IMR-90 (cell line): ENCODE measurements at regions not wholly inside any gene's neighbourhood (a gene's known extent, or its start where the extent isn't known, plus 50 kb on each side); places are given as distances from the start of the nearest gene placed in this dataset.

ENCODE experiments used
- ATAC-seq: fragments of 200-7000 bp; cut with Tn5 transposase; 2 replicates; pipeline ENCODE4 v1.9.1; 2020; ENCODE audit warnings: low read depth, mild to moderate bottlenecking, moderate library complexity
- BruUV-seq: library from RNA; stranded (reverse); fragments of 400-500 nt; replicated peaks from 2 replicates; lab custom pipeline; 2021; lab: Mats Ljungman, UMichigan
- CTCF ChIA-PET: fragments of 300-600 bp; formaldehyde crosslinking; extraction: SDS; loops from one replicate; lab custom pipeline; 2021; ENCODE audit warnings: antibody characterized with exemption; lab: Yijun Ruan, JAX
- POLR2A ChIA-PET: fragments of 300-600 bp; sonication (Branson Sonifier 250); formaldehyde crosslinking; loops from one replicate; lab custom pipeline; 2022; ENCODE audit warnings: antibody characterized with exemption; ENCODE audit not compliant: unreplicated experiment; lab: Charles Lee
- DNase-seq: peaks from one replicate; pipeline ENCODE4 v3.0.0; 2013
- H2AFZ ChIP-seq: replicated peaks from 2 replicates; pipeline ENCODE3; 2013; ENCODE audit warnings: low read length, mild to moderate bottlenecking; ENCODE audit not compliant: poor library complexity
- H2AK5ac ChIP-seq: 2 replicates; pipeline ENCODE4 v1.6.1; 2013; ENCODE audit warnings: low read depth, low read length, inconsistent platforms
- H2AK9ac ChIP-seq: replicated peaks from 2 replicates; pipeline ENCODE3; 2013; ENCODE audit warnings: mild to moderate bottlenecking, low read depth, low read length, moderate library complexity; ENCODE audit not compliant: poor library complexity
- H2BK120ac ChIP-seq: 2 replicates; pipeline ENCODE4 v1.6.1; 2013; ENCODE audit warnings: low read depth, low read length, inconsistent platforms
- H2BK15ac ChIP-seq: 3 replicates; pipeline ENCODE4 v1.6.1; 2013; ENCODE audit warnings: low read depth, low read length, inconsistent platforms
- H2BK20ac ChIP-seq: 2 replicates; pipeline ENCODE4 v1.6.1; 2013; ENCODE audit warnings: low read depth, mild to moderate bottlenecking, inconsistent platforms, low read length, moderate library complexity
- H2BK5ac ChIP-seq: 2 replicates; pipeline ENCODE4 v1.6.1; 2013; ENCODE audit warnings: mild to moderate bottlenecking, low read depth, low read length, inconsistent platforms; ENCODE audit not compliant: poor library complexity, severe bottlenecking
- H3K14ac ChIP-seq: replicated peaks from 2 replicates; pipeline ENCODE4 v1.6.1; 2013; ENCODE audit warnings: low read depth, low read length, inconsistent platforms
- H3K18ac ChIP-seq: 2 replicates; pipeline ENCODE4 v1.6.1; 2013; ENCODE audit warnings: low read depth, low read length, control low read depth
- H3K23ac ChIP-seq: 2 replicates; pipeline ENCODE4 v1.6.1; 2013; ENCODE audit warnings: low read depth, low read length, inconsistent platforms
- H3K27ac ChIP-seq: 2 replicates; pipeline ENCODE4 v1.5.1; 2013; ENCODE audit warnings: mild to moderate bottlenecking, control low read depth, low read length; ENCODE audit not compliant: insufficient read depth
- H3K27me3 ChIP-seq: 2 replicates; pipeline ENCODE4 v1.6.1; 2013; ENCODE audit warnings: low read length; ENCODE audit not compliant: control insufficient read depth, insufficient read depth
- H3K36me3 ChIP-seq: 2 replicates; pipeline ENCODE4 v1.6.1; 2013; ENCODE audit warnings: low read length, mixed read lengths; ENCODE audit not compliant: control insufficient read depth, insufficient read depth
- H3K4ac ChIP-seq: 2 replicates; pipeline ENCODE4 v1.6.1; 2013; ENCODE audit warnings: low read depth, low read length, inconsistent platforms
- H3K4me1 ChIP-seq: 2 replicates; pipeline ENCODE4 v1.6.1; 2013; ENCODE audit warnings: low read length, mixed read lengths; ENCODE audit not compliant: control insufficient read depth, insufficient read depth
- H3K4me2 ChIP-seq: 2 replicates; pipeline ENCODE4 v1.6.1; 2013; ENCODE audit warnings: low read depth, mild to moderate bottlenecking, control low read depth, low read length, moderate library complexity
- H3K4me3 ChIP-seq: 2 replicates; pipeline ENCODE4 v1.5.1; 2013; ENCODE audit warnings: low read depth, mild to moderate bottlenecking, control low read depth, low read length, moderate library complexity; ENCODE audit not compliant: insufficient read depth
- H3K56ac ChIP-seq: 2 replicates; pipeline ENCODE4 v1.6.1; 2013; ENCODE audit warnings: low read length, inconsistent platforms; ENCODE audit not compliant: insufficient read depth; ENCODE audit errors: extremely low read depth
- H3K79me1 ChIP-seq, 2 experiments: 2 replicates each; pipeline ENCODE4 v1.6.1; 2013; ENCODE audit warnings: low read length in 2 of 2, inconsistent platforms in 1 of 2, low read depth in 1 of 2
- H3K9ac ChIP-seq: 2 replicates; pipeline ENCODE4 v1.6.1; 2013; ENCODE audit warnings: low read depth, low read length, control low read depth
- H3K9me1 ChIP-seq: 2 replicates; pipeline ENCODE4 v1.6.1; 2013; ENCODE audit warnings: low read length, inconsistent platforms; ENCODE audit not compliant: insufficient read depth
- H3K9me3 ChIP-seq: 2 replicates; pipeline ENCODE4 v1.6.1; 2013; ENCODE audit warnings: low read length; ENCODE audit not compliant: control insufficient read depth, insufficient read depth
- H4K20me1 ChIP-seq: 2 replicates; pipeline ENCODE4 v1.6.1; 2013; ENCODE audit warnings: low read length, inconsistent platforms; ENCODE audit not compliant: insufficient read depth
- H4K5ac ChIP-seq: 2 replicates; pipeline ENCODE4 v1.6.1; 2013; ENCODE audit warnings: mild to moderate bottlenecking, low read depth, low read length, control low read depth
- H4K8ac ChIP-seq, 2 experiments: 2 replicates each; pipeline ENCODE4 v1.6.1; 2013; ENCODE audit warnings: low read depth in 2 of 2, low read length in 2 of 2, control low read depth in 1 of 2, inconsistent platforms in 1 of 2
- H4K91ac ChIP-seq: 2 replicates; pipeline ENCODE4 v1.6.1; 2013; ENCODE audit warnings: low read depth, low read length, inconsistent platforms; ENCODE audit not compliant: insufficient read depth
- BHLHE40 ChIP-seq: fragments of 150-350 bp; IDR thresholded peaks from 2 replicates; pipeline ENCODE4 v1.6.1; 2016; ENCODE audit warnings: mild to moderate bottlenecking, low read depth, low read length
- CHD1 ChIP-seq: IDR thresholded peaks from 2 replicates; pipeline ENCODE4 v1.6.1; 2012; ENCODE audit warnings: low read depth, low read length, improper control_type of control experiment
- FOS ChIP-seq: fragments of 150-350 bp; IDR thresholded peaks from 2 replicates; pipeline ENCODE4 v1.6.1; 2016; ENCODE audit warnings: low read depth, low read length
- MAFK ChIP-seq: IDR thresholded peaks from 2 replicates; pipeline ENCODE4 v1.6.1; 2012; ENCODE audit warnings: low read depth, low read length, improper control_type of control experiment
- MAZ ChIP-seq: IDR thresholded peaks from 2 replicates; pipeline ENCODE4 v1.6.1; 2012; ENCODE audit warnings: low read depth, mild to moderate bottlenecking, low read length, improper control_type of control experiment, moderate library complexity, borderline replicate concordance
- MXI1 ChIP-seq: IDR thresholded peaks from 2 replicates; pipeline ENCODE4 v1.6.1; 2012; ENCODE audit warnings: low read depth, mild to moderate bottlenecking, low read length, moderate library complexity, borderline replicate concordance
- NFE2L2 ChIP-seq: fragments of 150-350 bp; IDR thresholded peaks from 2 replicates; pipeline ENCODE4 v1.6.1; 2016; ENCODE audit warnings: low read depth, mild to moderate bottlenecking, low read length
- POLR2A ChIP-seq: IDR thresholded peaks from 2 replicates; pipeline ENCODE4 v1.6.1; 2012; ENCODE audit warnings: mild to moderate bottlenecking, low read depth, low read length
- RAD21 ChIP-seq: IDR thresholded peaks from 2 replicates; pipeline ENCODE4 v1.6.1; 2012; ENCODE audit warnings: low read length, improper control_type of control experiment
- RCOR1 ChIP-seq: IDR thresholded peaks from 2 replicates; pipeline ENCODE4 v1.6.1; 2012; ENCODE audit warnings: mild to moderate bottlenecking, low read length, improper control_type of control experiment; ENCODE audit not compliant: insufficient replicate concordance
- dilution Hi-C: fragments of 300-500 bp; cut with HindIII; formaldehyde crosslinking; loops from one replicate; pipeline ENCODE4 v1.14.3; 2018; ENCODE audit warnings: low sequenced_read_pairs; ENCODE audit not compliant: unreplicated experiment
- in situ Hi-C: fragments of 300-500 bp; cut with MboI; formaldehyde crosslinking; loops from 3 replicates; pipeline ENCODE4 v1.14.3; 2019; ENCODE audit warnings: low sequenced_read_pairs, inconsistent platforms, mixed read lengths
- intact Hi-C: fragments of 100-400 bp; cut with micrococcal nuclease; formaldehyde crosslinking; loops from 2 replicates; pipeline ENCODE4 v1.10.0; 2022
- TF ChIP-seq, protein P1 (sequence below): fragments of 150-350 bp; IDR thresholded peaks from 2 replicates; pipeline ENCODE4 v1.6.1; 2016; ENCODE audit warnings: low read depth, mild to moderate bottlenecking, low read length, moderate library complexity, borderline replicate concordance

DNA sequence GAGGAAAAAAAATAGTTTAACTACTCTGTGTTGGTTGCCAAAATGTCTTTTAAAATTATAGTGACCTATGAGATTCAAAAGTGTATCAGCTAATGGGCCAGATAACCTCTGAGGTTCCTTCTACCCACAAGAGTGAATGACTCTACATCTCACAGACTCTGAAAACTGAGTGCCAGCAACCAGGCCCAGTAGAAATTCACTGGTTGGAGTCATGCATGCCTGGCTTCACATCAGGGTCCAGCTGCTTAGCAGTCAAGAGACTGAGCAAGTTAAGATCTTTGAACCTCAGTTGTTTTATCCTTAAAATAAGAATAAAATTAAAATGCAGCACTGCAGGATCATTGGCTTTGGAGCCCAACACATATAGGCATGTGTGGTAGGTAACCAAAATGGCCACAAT is 342.6 kb upstream of the NFIA start:
- intact Hi-C loops = no loop called here
- no peak overlapping the region for H3K56ac ChIP-seq
- H3K14ac ChIP-seq = no peak overlapping the region
- H3K79me1 ChIP-seq = no peaks in the 10 kb centered on the region
- H4K8ac ChIP-seq = no peak overlapping the region
- H2AK9ac ChIP-seq = no peak overlapping the region
- no TSS peak for BruUV-seq
- POLR2A ChIA-PET = no interaction called here
- H3K4me2 ChIP-seq = no peak overlapping the region
- no peak overlapping the region for H2AFZ ChIP-seq
- ATAC-seq = no peak
- CTCF ChIA-PET = no interaction called here
- no peak overlapping the region for H3K27ac ChIP-seq
- no peaks in the 10 kb centered on the region for H3K4me1 ChIP-seq
- in situ Hi-C loops = no loop called here
- H3K27me3 ChIP-seq = no peaks in the 10 kb centered on the region
- DNase-seq = no peak
- no peaks in the 10 kb centered on the region for H3K9me1 ChIP-seq
- dilution Hi-C loops = no loop called here
- H2BK5ac ChIP-seq = no peak overlapping the region
- no peak overlapping the region for H2BK120ac ChIP-seq
- H4K91ac ChIP-seq = no peak overlapping the region
- no peak overlapping the region for H2BK15ac ChIP-seq
- no peaks in the 10 kb centered on the region for H4K20me1 ChIP-seq
- H3K9ac ChIP-seq = no peak overlapping the region
- H3K4me3 ChIP-seq = no peak overlapping the region
- no peak overlapping the region for H3K18ac ChIP-seq
- H2BK20ac ChIP-seq = no peak overlapping the region
- no peak overlapping the region for H3K23ac ChIP-seq
- H3K9me3 ChIP-seq = peaks cover 2% of the 10 kb centered on the region; the same call in 1 of the 2 replicates
- H4K5ac ChIP-seq = no peak overlapping the region
- no peak for TF ChIP-seq MXI1
- no peak for TF ChIP-seq MAFK
- no peak for TF ChIP-seq POLR2A
- no peak for TF ChIP-seq MAZ
- TF ChIP-seq RCOR1 = no peak
- TF ChIP-seq BHLHE40 = no peak
- no peak for TF ChIP-seq CHD1
- no peak for TF ChIP-seq NFE2L2
- TF ChIP-seq, protein P1, sequence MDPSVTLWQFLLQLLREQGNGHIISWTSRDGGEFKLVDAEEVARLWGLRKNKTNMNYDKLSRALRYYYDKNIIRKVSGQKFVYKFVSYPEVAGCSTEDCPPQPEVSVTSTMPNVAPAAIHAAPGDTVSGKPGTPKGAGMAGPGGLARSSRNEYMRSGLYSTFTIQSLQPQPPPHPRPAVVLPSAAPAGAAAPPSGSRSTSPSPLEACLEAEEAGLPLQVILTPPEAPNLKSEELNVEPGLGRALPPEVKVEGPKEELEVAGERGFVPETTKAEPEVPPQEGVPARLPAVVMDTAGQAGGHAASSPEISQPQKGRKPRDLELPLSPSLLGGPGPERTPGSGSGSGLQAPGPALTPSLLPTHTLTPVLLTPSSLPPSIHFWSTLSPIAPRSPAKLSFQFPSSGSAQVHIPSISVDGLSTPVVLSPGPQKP = no peak
- no peak for TF ChIP-seq FOS
- no peak for TF ChIP-seq RAD21
- H3K4ac ChIP-seq = no peak overlapping the region
- no peak overlapping the region for H2AK5ac ChIP-seq
- no peaks in the 10 kb centered on the region for H3K36me3 ChIP-seq
